Nephron (organoid): ENCODE measurements at regions not wholly inside any gene's neighbourhood (a gene's known extent, or its start where the extent isn't known, plus 50 kb on each side); places are given as distances from the start of the nearest gene placed in this dataset.

Source experiments
- H3K27ac Mint-ChIP-seq, 3 experiments: 2 replicates each; pipeline ENCODE4 v1.8.0; 2020; ENCODE audit warnings: mixed read lengths in 3 of 3, mild to moderate bottlenecking in 2 of 3, moderate library complexity in 1 of 3
- H3K27me3 Mint-ChIP-seq: 2 replicates; pipeline ENCODE4 v1.8.0; 2021; ENCODE audit warnings: low read depth, mild to moderate bottlenecking, moderate library complexity, mixed read lengths
- H3K36me3 Mint-ChIP-seq: 2 replicates; pipeline ENCODE4 v1.8.0; 2020; ENCODE audit warnings: low read depth, mixed read lengths
- H3K4me1 Mint-ChIP-seq: 2 replicates; pipeline ENCODE4 v1.8.0; 2020; ENCODE audit warnings: mixed read lengths
- H3K4me3 Mint-ChIP-seq, 3 experiments: 2 replicates each; pipeline ENCODE4 v1.8.0; 2020; ENCODE audit warnings: mild to moderate bottlenecking in 3 of 3, mixed read lengths in 3 of 3, moderate library complexity in 2 of 3
- H3K9me3 Mint-ChIP-seq: 2 replicates; pipeline ENCODE4 v1.8.0; 2020; ENCODE audit warnings: mixed read lengths
- CTCF ChIP-seq, 3 experiments: fragments of 200-600 bp; sonication (generic); IDR thresholded peaks; one replicate each; pipeline ENCODE4 v1.5.0; 2021; ENCODE audit warnings: antibody characterized with exemption in 3 of 3; ENCODE audit not compliant: unreplicated experiment in 3 of 3

GRCh38 chr15:70342554-70343548 lies 245.1 kb upstream of the TLE3 start:
- Mint-ChIP-seq H3K4me3 (no peak overlapping the region), H3K27me3 (peaks cover 32% of the 10 kb centered on the region), H3K36me3 (no peaks in the 10 kb centered on the region)

GRCh38 chr15:70342141-70342540 lies 244.4 kb upstream of the TLE3 start:
- Mint-ChIP-seq H3K36me3 (no peaks in the 10 kb centered on the region), H3K4me1 (peaks cover 37% of the 10 kb centered on the region), H3K4me3 (no peak overlapping the region), H3K9me3 (peaks cover 6% of the 10 kb centered on the region), H3K27ac (no peak overlapping the region), H3K27me3 (peaks cover 34% of the 10 kb centered on the region)
- TF ChIP-seq CTCF (IDR thresholded peaks at IDR 0.05; ENCODE audit: unreplicated experiment in 3 of 3) = no peak

More at GRCh38 chr15:70342554-70343548, 245.1 kb upstream of the TLE3 start:
- peaks cover 32% of the 10 kb centered on the region for H3K4me1 Mint-ChIP-seq
- peaks cover 4% of the 10 kb centered on the region for H3K9me3 Mint-ChIP-seq
- no peak overlapping the region for H3K27ac Mint-ChIP-seq
- TF ChIP-seq CTCF (IDR thresholded peaks at IDR 0.05; ENCODE audit: unreplicated experiment in 3 of 3) = no peak

DNA sequence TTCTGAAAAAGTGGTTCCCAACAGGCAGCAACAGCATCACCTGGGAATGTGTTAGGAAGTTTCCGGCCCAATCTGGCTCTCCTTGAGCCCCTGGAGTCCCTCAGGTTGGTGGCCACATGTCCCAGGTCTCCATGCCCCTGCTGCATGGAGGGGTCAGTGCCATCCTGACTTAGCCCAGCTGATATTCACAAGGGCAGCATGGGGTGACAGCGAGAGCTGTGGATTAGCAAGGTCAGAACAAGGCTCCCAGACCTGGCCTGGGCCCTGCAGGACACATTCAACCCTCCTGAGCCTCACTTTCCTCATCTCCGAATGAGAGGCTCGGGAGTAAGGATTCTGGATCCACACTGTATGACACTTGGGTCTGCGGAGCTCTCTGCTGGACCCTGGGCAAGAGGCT lies 243.8 kb upstream of the TLE3 start:
- no peaks in the 10 kb centered on the region for H3K36me3 Mint-ChIP-seq
- H3K27ac Mint-ChIP-seq = no peak overlapping the region
- peaks cover 34% of the 10 kb centered on the region for H3K27me3 Mint-ChIP-seq
- peaks cover 37% of the 10 kb centered on the region for H3K4me1 Mint-ChIP-seq
- TF ChIP-seq CTCF (IDR thresholded peaks at IDR 0.05; ENCODE audit: unreplicated experiment in 3 of 3) = no peak
- no peak overlapping the region for H3K4me3 Mint-ChIP-seq
- H3K9me3 Mint-ChIP-seq = peaks cover 6% of the 10 kb centered on the region

GRCh38 chr15:70340494-70340870 lies 242.8 kb upstream of the TLE3 start:
- Mint-ChIP-seq H3K9me3 (peaks cover 12% of the 10 kb centered on the region), H3K36me3 (peaks cover 4% of the 10 kb centered on the region), H3K4me3 (no peak overlapping the region), H3K27me3 (peaks cover 30% of the 10 kb centered on the region), H3K4me1 (peaks cover 37% of the 10 kb centered on the region), H3K27ac (peak overlapping the region; percentile 38 to 68 (median 66))
- no peak for TF ChIP-seq CTCF (IDR thresholded peaks at IDR 0.05; ENCODE audit: unreplicated experiment in 3 of 3)

DNA sequence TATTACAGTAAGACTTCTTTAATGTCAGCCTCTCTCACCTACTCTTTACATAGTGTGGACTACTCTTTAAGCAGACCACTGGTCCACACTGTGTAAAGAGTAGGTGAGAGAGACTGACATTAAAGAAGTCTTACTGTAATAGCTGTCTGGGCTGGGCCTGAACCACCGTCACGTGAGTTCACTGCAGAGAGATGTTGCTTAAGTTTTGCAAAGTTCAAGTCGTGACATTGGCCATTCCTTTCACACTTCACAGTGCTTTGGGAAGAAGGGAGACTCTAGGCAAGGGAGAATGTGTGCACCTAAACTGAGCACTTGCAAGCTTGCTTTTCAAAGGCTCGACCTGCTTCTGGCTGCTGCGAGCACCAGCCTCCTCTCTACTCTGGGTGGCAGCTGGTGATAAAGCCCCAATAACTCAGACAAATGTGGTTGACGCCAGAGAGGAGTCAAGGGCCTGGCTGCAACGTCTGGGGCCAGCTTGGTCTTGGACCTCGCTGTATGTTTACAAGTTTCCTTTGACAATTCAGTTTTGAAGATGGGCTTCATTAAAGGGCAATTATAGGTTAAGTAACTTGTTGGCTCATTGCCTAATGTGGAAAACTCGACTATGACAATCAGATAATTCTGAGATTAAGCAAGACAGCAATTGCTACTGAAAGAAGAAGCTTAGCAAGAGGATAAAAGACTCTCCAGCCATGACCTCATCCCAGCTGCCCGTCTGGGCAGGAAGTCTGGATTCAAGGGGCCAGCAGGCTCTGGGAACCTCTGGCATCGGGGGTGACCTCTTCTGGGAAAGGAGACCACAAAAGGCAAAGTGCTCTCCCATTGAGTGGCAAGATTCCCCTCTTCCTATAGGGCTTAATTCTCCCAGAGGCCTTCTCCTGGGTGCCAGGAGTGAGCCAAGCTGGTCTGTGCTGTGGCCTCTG lies 242.1 kb upstream of the TLE3 start:
- H3K36me3 Mint-ChIP-seq = peaks cover 4% of the 10 kb centered on the region
- H3K9me3 Mint-ChIP-seq = peaks cover 19% of the 10 kb centered on the region
- peaks cover 37% of the 10 kb centered on the region for H3K4me1 Mint-ChIP-seq
- peaks cover 26% of the 10 kb centered on the region for H3K27me3 Mint-ChIP-seq
- H3K27ac Mint-ChIP-seq = peak overlapping the region; percentile 38 to 68 (median 66)
- no peak for TF ChIP-seq CTCF (IDR thresholded peaks at IDR 0.05; ENCODE audit: unreplicated experiment in 3 of 3)
- H3K4me3 Mint-ChIP-seq = no peak overlapping the region
